DOHH2 (cell line): ENCODE measurements at regions not wholly inside any gene's neighbourhood (a gene's known extent, or its start where the extent isn't known, plus 50 kb on each side); places are given as distances from the start of the nearest gene placed in this dataset.

ENCODE experiments used
- H3F3A ChIP-seq: fragments of 200-600 bp; sonication (generic), shearing (Covaris generic); 2 replicates; pipeline ENCODE4 v1.6.0; 2016; ENCODE audit warnings: antibody characterized with exemption, mild to moderate bottlenecking; ENCODE audit not compliant: control insufficient read depth, insufficient read depth
- H3K27ac ChIP-seq: fragments of 200-600 bp; sonication (generic); 2 replicates; pipeline ENCODE4 v1.5.1; 2014; ENCODE audit warnings: low read depth, mild to moderate bottlenecking, low read length, moderate library complexity
- H3K27me3 ChIP-seq: fragments of 200-600 bp; sonication (generic); 2 replicates; pipeline ENCODE4 v1.6.1; 2014; ENCODE audit warnings: mild to moderate bottlenecking, low read length, mixed read lengths; ENCODE audit not compliant: control insufficient read depth
- H3K36me3 ChIP-seq: fragments of 200-600 bp; sonication (generic); 2 replicates; pipeline ENCODE4 v1.6.1; 2014; ENCODE audit warnings: mild to moderate bottlenecking, low read length, moderate library complexity, mixed read lengths; ENCODE audit not compliant: control insufficient read depth
- H3K4me1 ChIP-seq: fragments of 200-600 bp; sonication (generic); 2 replicates; pipeline ENCODE4 v1.6.1; 2014; ENCODE audit warnings: mild to moderate bottlenecking, low read length, mixed read lengths; ENCODE audit not compliant: control insufficient read depth
- H3K4me2 ChIP-seq: fragments of 200-600 bp; sonication (generic); 2 replicates; pipeline ENCODE4 v1.6.0; 2014; ENCODE audit warnings: mild to moderate bottlenecking, low read length, moderate library complexity
- H3K4me3 ChIP-seq: fragments of 200-600 bp; sonication (generic); 2 replicates; pipeline ENCODE4 v1.5.1; 2014; ENCODE audit warnings: mild to moderate bottlenecking, low read length, mixed read lengths
- H3K79me2 ChIP-seq: fragments of 200-600 bp; sonication (generic); 2 replicates; pipeline ENCODE4 v1.6.1; 2014; ENCODE audit warnings: mild to moderate bottlenecking, low read length, mixed read lengths; ENCODE audit not compliant: control insufficient read depth
- H3K9me2 ChIP-seq: fragments of 200-600 bp; sonication (generic); replicated peaks from 2 replicates; pipeline ENCODE4 v1.6.1; 2014; ENCODE audit warnings: mild to moderate bottlenecking, low read length, mixed read lengths; ENCODE audit not compliant: control insufficient read depth
- H3K9me3 ChIP-seq: fragments of 200-600 bp; sonication (generic); 2 replicates; pipeline ENCODE4 v1.6.1; 2014; ENCODE audit warnings: antibody characterized with exemption, low read length, mixed read lengths; ENCODE audit not compliant: control insufficient read depth, insufficient read depth
- H4K20me1 ChIP-seq: fragments of 200-600 bp; sonication (generic); 2 replicates; pipeline ENCODE4 v1.6.0; 2014; ENCODE audit warnings: low read depth, mild to moderate bottlenecking, antibody characterized with exemption, low read length, moderate library complexity; ENCODE audit not compliant: control insufficient read depth, insufficient read depth
- EZH2phosphoT487 ChIP-seq: fragments of 200-600 bp; sonication (generic); IDR thresholded peaks from 2 replicates; pipeline ENCODE4 v1.6.1; 2017; ENCODE audit warnings: borderline replicate concordance, mild to moderate bottlenecking, antibody characterized with exemption, low read length, moderate library complexity, mixed read lengths
- TF ChIP-seq, protein P1 (sequence below): fragments of 200-600 bp; sonication (generic); IDR thresholded peaks from one replicate; pipeline ENCODE4 v1.5.1; 2014; ENCODE audit warnings: antibody characterized with exemption, mild to moderate bottlenecking, low read depth, low read length; ENCODE audit not compliant: poor library complexity, severe bottlenecking

GRCh38 chr1:34356853-34357252, 180.1 kb downstream of the C1orf94 start:
- no peak for TF ChIP-seq EZH2phosphoT487
- TF ChIP-seq, protein P1, sequence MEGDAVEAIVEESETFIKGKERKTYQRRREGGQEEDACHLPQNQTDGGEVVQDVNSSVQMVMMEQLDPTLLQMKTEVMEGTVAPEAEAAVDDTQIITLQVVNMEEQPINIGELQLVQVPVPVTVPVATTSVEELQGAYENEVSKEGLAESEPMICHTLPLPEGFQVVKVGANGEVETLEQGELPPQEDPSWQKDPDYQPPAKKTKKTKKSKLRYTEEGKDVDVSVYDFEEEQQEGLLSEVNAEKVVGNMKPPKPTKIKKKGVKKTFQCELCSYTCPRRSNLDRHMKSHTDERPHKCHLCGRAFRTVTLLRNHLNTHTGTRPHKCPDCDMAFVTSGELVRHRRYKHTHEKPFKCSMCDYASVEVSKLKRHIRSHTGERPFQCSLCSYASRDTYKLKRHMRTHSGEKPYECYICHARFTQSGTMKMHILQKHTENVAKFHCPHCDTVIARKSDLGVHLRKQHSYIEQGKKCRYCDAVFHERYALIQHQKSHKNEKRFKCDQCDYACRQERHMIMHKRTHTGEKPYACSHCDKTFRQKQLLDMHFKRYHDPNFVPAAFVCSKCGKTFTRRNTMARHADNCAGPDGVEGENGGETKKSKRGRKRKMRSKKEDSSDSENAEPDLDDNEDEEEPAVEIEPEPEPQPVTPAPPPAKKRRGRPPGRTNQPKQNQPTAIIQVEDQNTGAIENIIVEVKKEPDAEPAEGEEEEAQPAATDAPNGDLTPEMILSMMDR, result no peak
- no peak overlapping the region for H3K27ac ChIP-seq
- no peak overlapping the region for H3K4me2 ChIP-seq
- no peaks in the 10 kb centered on the region for H3K36me3 ChIP-seq
- H3K9me2 ChIP-seq, result no peaks in the 10 kb centered on the region
- no peaks in the 10 kb centered on the region for H3K79me2 ChIP-seq
- no peaks in the 10 kb centered on the region for H4K20me1 ChIP-seq
- no peaks in the 10 kb centered on the region for H3K9me3 ChIP-seq
- H3F3A ChIP-seq, result no peaks in the 10 kb centered on the region
- H3K4me1 ChIP-seq, result no peaks in the 10 kb centered on the region
- no peak overlapping the region for H3K4me3 ChIP-seq
- no peaks in the 10 kb centered on the region for H3K27me3 ChIP-seq

GRCh38 chr1:34358636-34359035, 181.9 kb downstream of the C1orf94 start:
- H3K9me3 ChIP-seq, result no peaks in the 10 kb centered on the region
- H3K9me2 ChIP-seq, result no peaks in the 10 kb centered on the region
- no peaks in the 10 kb centered on the region for H3F3A ChIP-seq
- no peaks in the 10 kb centered on the region for H4K20me1 ChIP-seq
- TF ChIP-seq, protein P1, result no peak
- no peak for TF ChIP-seq EZH2phosphoT487
- H3K4me3 ChIP-seq, result no peak overlapping the region
- no peaks in the 10 kb centered on the region for H3K4me1 ChIP-seq
- no peaks in the 10 kb centered on the region for H3K27me3 ChIP-seq
- no peak overlapping the region for H3K4me2 ChIP-seq
- no peaks in the 10 kb centered on the region for H3K79me2 ChIP-seq
- no peaks in the 10 kb centered on the region for H3K36me3 ChIP-seq
- H3K27ac ChIP-seq, result no peak overlapping the region

DNA sequence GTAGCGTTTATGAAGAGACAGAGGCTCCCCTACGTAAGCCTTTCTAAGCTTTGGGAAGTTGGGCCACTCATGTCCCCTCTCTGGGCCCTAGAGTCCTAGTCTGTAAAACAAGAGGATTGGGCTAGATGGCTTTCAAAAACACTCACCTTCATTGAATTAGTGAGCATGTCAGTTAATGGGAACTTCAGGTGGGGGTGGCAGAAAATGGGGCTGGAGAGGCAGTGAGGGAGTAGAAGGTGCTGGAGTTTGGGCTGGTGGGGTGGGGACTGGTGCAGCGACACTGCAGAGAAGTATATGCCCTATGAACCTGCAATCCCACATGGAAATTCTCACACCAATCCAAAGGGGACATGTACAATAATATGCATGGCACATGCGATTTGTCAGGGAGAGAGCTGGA, 182.7 kb downstream of the C1orf94 start:
- TF ChIP-seq EZH2phosphoT487, result no peak
- TF ChIP-seq, protein P1, result no peak
- Histone ChIP-seq H3K4me3 (no peak overlapping the region), H4K20me1 (no peaks in the 10 kb centered on the region), H3F3A (no peaks in the 10 kb centered on the region), H3K36me3 (no peaks in the 10 kb centered on the region), H3K27ac (no peak overlapping the region), H3K4me1 (no peaks in the 10 kb centered on the region), H3K9me3 (no peaks in the 10 kb centered on the region), H3K9me2 (no peaks in the 10 kb centered on the region), H3K27me3 (no peaks in the 10 kb centered on the region), H3K4me2 (no peak overlapping the region), H3K79me2 (no peaks in the 10 kb centered on the region)

DNA sequence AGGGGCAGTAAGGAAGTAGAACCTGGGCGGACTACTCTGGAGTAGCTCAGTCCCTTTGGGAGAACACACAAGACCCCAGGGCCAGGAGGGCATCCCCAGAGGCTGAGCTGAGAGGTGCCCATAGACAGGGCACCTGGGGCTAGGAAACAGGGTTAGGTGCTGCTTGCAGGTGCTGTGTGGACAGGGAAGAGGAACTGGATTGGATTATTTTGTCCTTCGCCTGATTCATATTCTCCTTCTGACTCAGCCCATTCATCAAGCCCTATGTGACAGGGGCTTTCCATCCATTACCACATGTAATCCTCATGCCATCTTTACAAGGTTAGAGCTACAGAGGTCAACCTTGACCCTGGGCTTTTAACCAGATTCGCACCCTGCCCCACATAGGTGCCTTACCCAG, 183.9 kb downstream of the C1orf94 start:
- no peak overlapping the region for H3K4me3 ChIP-seq
- H3K9me2 ChIP-seq, result no peaks in the 10 kb centered on the region
- TF ChIP-seq, protein P1, result no peak
- no peak for TF ChIP-seq EZH2phosphoT487
- H3K79me2 ChIP-seq, result no peaks in the 10 kb centered on the region
- H3K27me3 ChIP-seq, result no peaks in the 10 kb centered on the region
- no peaks in the 10 kb centered on the region for H3K36me3 ChIP-seq
- no peak overlapping the region for H3K27ac ChIP-seq
- H4K20me1 ChIP-seq, result no peaks in the 10 kb centered on the region
- no peak overlapping the region for H3K4me2 ChIP-seq
- H3K4me1 ChIP-seq, result no peaks in the 10 kb centered on the region
- H3K9me3 ChIP-seq, result no peaks in the 10 kb centered on the region
- no peaks in the 10 kb centered on the region for H3F3A ChIP-seq
